Adipose tissue (tissue), 3 donors: ENCODE measurements at regions not wholly inside any gene's neighbourhood (a gene's known extent, or its start where the extent isn't known, plus 50 kb on each side); places are given as distances from the start of the nearest gene placed in this dataset.

Source experiments
- H3K27ac ChIP-seq: one replicate; pipeline ENCODE4 v1.5.1; 2013; ENCODE audit warnings: low read depth, low read length
- WGBS, 3 donors: extraction: QIAGEN DNeasy Blood & Tissue Kit; methylation state at CpG; one replicate each; pipeline ENCODE4 v1.1.7; 2013; 5-methylcytosine and 5-hydroxymethylcytosine counted together
- donor health status: healthy with polysubstance abuse.
- donor health status: Bipolar disorder and iron deficiency.
- donor health status: healthy.

DNA sequence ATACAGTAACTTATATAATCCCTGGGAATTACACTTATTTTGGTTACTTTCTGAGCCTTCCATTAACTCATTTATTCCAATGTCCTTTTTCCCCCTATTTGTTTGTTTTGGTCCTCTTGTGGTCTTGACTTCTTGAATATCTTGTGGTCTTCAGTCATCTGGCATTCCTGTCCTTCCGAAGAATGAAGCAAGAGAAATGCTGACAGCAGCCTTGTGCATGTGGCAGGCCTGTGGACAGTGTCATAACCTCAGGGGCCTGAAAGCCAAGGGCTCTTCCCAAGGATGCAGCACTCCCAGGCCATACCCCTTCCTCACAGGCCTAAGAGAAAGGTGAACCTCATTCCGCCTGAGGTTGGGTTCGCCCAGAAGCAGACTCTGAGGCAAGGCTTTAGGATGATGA lies 470.2 kb downstream of the DISC1 start:
- whole genome bisulfite sequencing, 3 donors = 87 to 97% (median 96%) methylated on average over 3 of the region's 3 CpGs
- H3K27ac ChIP-seq = no peak overlapping the region
